HG02759 (cell line): ENCODE measurements at regions not wholly inside any gene's neighbourhood (a gene's known extent, or its start where the extent isn't known, plus 50 kb on each side); places are given as distances from the start of the nearest gene placed in this dataset.
A peak's percentile ranks its signal among the peaks of the same experiment; 100 is the strongest.

Experiments
- ATAC-seq: cut with Tn5 transposase; IDR thresholded peaks from one replicate; pipeline ENCODE4 v1.9.1; 2021; ENCODE audit warnings: mild to moderate bottlenecking, moderate library complexity; ENCODE audit not compliant: unreplicated experiment

DNA sequence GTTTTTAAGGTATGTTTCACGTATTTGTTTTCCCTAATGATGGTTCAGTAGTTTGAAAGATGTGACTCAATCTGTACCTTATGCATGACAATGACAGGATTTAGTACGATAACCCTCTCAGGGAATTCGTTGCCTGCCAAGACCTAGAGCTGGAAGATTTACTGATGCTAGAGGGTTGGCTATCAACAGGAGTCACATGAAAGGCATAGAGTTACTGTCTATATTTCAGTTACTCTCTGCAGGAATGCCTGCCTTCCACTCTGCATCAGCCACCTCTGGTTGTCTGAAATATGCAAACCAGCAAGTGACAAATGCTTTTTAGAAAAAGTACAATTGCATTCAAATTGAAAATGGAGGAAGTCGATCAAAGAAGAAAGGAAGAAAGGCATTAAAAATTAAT is 276.3 kb upstream of the RAG2 start:
- no peak for ATAC-seq

DNA sequence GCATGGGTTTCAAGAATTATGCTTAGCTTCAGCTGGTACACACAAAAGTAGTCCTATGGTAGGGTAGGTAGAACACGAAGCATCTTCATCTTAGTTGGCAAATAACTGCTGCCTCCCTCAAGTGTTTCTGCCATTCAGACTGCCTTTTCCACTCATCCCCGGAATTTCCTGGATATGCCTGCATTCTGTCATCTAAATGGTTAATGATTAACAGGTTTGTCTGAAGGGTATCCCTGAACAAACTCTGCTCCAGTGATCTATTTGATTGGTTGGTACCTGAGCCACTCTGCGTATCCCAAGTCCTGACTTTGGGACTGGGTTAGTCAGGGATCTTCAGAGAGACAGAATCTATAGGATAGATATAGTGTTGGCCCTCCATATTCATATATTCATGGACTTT is 272.3 kb upstream of the RAG2 start:
- no peak for ATAC-seq

DNA sequence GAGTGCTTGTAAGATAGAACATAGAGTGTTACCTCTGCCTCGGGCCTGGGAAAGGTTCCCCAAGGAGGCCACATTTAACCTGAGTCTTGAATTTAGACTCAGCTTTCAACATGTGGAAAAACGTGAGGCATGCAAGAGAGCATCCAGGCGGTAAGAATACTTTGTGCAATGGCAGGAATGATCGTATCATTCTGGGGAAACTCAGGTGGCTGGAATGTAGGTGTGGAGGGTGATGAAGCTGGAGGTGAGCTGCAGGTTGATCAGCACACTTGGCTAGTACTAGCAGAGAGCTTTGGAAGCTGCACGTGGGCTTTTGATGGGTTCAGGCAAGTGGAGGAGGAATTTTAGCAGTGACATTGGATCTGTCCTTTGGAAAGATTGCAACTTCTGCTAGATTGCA is 270.3 kb upstream of the RAG2 start:
- ATAC-seq, result no peak

DNA sequence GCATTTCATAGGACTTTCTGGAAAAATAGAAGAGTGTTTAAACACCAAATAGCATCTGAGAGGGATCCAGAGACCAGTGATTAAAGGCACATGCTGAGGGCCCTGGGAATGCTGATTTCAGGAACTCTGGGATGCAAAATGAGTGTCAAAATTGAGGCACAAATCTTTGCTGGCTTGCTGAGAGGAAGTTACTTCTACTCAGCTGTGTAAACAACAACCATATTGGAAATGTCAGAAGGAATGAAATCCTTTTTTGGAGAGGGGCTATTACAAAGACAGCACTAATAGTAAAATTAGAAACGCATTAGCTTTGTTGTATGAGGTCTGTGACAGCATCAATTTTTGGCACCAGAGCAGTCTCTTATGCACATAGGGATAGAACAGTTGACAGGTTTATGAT is 267.8 kb upstream of the RAG2 start:
- ATAC-seq, result no peak

DNA sequence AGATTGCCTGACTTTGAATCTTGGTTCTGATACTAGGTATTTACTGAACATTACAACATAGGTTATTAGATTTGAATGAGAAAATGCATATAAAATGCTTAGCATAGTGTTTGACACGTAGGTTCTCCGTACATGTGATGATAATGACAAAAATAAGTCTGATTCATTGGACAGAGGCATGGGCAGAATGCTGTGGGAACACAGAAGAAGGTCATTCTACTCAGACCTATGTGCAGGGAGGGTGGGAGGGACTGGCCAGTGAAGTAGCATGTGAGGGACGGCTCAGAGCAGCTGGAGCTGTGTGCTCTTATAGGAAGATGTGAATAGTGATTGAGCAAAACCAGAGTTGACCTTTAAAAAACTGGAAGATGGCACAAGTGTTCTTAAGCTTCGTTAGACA is 256.8 kb upstream of the RAG2 start:
- ATAC-seq, result no peak

DNA sequence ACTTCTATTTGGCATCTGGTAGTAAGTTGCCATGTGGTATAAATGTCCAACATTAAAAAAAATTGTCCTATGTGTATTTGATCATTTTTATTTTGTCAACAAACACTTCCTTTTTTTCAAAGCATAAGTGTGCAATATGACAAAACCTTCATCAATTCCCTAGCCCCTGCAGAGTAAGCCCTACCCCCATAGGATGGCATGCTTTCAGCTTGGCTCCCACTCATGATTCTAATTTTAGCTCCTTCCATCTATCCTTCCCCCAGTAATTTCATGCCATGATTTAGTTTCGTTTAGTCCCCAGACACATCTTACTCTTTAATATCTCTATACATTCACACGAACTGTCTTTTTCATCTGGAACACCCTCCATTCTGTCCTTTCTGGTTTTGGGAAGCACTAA is 250.6 kb upstream of the RAG2 start:
- ATAC-seq, result no peak

DNA sequence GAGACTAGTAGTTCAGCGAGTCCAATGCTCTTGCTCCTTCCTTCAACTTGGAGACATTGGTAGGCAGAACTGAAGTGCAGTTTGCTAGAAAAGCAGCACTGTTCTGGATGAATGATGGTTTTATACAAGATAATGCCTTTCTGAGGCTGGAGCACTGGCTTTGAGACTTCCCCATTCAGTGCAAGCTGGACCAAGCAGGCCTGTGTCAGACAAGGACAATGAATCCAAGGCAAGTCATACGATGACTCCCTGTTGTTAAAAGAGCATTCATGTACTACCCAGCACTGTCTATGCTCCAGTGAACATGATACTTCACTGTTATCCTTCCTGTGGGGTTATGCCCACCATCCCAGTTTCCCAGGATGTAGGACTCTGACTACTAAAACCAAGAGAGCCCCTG is 242.3 kb upstream of the RAG2 start:
- ATAC-seq, result no peak

DNA sequence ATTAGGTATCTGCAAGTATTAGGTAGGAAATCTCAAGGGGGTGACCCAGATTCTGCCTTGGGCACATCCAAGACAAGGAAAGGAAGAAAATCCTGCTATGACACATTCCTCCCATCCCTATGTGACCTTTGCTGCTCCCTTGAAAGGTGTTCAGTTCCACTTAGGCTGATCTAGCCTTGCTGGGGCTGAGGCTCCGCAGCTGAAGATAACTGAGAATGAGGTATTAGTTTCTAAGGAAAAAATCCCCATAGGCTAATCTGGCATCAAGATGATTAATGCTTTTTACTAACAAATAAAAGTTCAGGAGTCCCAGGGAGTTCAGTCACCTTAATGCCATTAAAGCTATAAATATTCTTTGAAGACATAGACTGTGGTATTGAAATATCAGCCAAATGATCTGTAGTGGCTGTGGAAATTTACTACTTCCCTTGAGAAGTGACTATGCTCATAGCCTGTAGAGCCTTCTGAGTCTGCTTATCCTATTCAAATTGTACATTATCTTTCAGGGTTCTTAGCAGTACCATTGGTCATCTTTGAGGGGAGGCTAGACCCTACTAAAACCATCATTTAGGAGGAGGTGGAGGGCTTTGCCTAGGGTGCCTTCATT is 239.9 kb upstream of the RAG2 start:
- no peak for ATAC-seq

DNA sequence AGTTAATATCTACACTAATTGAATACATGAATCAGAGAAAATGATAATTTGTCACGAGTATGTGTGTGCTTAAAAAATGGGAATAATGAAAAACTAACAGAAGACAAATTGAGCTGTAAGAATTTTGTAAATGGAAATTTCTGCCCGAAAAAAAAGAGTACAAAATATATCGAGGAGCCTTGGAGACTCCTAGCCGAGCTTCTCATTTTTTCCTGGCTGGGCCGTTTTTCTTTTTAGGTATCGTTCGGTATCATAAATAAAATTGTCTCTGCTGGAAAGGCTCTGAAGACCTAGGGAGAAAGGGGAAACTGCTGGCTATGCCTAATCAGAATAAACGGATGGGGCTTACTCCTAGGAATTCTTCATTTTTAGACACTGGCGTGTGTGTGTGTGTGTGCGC is 227.2 kb upstream of the RAG2 start:
- no peak for ATAC-seq

DNA sequence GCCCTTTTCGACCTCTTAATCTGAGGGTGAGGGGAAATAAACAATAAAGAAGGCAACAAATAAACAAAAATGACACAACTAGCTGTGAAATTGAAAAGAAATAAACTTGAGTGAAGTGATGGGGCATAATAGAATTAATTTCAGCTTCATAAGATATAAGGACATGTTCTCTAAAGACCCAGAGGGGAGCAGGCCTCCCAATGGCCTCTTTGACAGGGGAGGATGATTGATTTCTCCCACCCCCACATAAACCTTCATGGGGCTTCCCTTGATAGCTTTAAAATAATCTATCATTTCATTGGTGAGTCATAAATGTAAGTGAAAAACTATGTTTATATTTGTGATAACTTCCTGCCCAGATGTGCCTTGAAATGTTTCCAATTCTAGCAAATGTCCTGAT is 226.3 kb upstream of the RAG2 start:
- ATAC-seq, result no peak

DNA sequence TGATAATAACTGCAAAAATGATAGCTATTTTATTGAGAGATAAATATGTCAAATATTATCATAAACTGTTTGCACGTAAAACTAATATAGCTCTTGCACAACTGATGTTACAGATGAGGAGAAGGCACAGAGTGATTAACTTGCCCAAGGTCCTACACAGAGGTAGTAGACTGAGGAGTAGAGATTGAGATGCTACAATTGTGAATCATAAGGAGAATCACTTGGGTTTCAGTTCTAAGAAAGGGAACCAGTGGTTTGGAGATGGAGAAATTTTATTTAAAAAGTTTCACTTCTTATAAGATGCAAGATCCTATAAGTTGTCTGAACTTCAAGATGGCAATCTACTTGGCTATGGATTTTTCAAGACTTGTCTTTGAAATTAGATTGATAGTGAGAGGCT is 224.8 kb upstream of the RAG2 start:
- ATAC-seq, result no peak

DNA sequence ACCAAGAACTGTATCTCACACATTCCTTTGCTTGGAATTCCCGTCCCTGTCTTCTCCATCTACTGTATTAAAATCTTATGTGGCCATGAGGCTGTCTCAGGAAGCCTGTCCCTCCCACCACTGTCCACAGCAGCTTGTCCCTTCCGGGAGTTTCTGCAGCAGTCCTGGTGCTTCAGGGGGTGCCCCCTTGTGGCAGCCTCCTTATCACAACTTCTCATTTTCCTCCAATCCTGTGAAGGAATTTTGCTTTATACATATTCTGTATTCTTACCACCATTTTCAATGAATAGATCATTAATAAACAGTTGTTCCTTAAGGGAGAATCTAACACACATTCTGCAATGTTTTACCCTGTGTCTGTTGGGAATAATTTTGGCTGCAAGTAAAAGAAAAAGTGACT is 220.4 kb upstream of the RAG2 start:
- ATAC-seq, result no peak

DNA sequence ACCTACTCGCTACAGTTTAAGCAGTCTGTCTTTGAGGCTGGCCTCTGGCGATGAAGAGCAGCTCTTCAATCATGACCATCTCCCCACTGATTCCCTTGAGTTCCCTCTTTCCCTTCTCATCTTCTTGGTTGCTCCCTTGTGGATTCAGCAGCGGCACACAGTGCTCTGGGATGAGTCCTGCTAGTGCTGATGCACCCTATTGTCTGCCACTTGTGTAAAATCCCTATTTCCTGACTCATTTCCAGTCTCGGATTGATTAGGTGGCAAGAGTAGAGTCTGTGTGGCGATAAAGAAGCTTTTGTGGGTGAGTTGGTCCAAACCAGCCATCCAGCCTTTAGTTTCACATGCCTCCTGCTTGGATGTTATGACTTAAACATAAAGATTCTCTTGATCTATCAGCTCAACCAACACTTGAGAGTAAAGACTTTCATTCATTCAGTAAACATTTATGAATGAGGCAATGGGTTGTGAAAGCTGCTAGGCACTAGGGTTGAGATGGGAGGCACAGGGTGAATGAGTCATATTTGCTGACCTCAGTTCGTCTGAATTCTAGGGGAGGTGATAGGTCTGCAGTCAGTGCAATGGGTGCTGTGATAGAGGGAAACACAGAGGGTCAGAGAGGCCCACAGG is 219.4 kb upstream of the RAG2 start:
- peak; percentile 45 for ATAC-seq

DNA sequence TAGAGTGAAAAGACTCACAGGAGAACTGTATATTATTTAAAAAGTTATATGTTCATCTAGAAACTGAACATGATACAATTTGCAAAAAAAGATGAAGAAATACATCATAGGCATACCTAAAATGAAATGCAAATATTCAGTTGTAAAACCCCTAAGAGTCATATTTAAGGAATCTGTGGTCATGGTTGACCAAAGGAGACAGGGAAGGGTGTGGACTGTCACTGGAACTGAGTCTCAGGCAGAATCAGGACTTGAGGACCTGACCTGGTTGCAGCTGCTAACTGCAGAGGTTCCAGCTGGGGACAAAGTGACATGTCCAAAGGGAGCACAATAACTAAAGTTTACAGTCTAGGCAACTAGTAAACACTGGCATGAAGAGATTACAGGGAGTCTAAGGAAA is 211.3 kb upstream of the RAG2 start:
- no peak for ATAC-seq

DNA sequence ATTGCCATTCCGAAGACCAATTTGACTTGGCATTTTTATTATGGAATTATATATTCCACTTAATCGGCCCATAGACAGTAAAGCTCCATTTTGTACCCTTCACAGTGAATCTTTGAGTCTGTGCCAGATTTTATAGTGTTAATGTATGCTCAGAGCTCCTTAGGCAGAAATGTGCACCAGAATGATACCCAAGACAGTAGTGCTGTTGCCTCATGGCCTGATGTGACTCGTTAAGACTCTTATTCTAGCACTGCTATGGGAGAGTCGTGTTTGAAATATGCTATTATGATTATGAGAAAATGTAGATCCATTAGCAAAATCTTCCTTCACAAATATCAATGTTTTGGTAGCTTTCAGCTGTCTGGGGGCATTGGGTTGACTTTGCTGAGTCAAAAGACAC is 209.8 kb upstream of the RAG2 start:
- ATAC-seq, result no peak

DNA sequence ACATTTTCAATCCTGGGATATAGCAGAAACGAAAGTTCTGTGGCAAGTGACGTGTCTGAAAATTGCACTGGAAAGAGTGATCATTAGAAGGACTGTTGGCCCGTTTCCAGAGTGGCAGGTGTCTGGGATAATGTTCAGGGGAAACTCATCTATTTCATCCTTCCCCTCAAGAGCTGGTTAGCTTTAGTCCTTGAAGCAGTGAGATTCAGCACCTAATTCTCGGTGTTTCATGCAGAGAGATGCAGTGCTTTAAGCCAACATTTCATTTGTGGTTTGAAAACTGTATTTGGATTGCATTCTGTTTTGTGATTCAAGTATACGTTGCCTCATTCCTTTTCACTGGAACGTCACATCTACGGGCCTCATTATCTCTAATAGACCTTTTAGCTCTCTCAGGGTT is 205.0 kb upstream of the RAG2 start:
- no peak for ATAC-seq

DNA sequence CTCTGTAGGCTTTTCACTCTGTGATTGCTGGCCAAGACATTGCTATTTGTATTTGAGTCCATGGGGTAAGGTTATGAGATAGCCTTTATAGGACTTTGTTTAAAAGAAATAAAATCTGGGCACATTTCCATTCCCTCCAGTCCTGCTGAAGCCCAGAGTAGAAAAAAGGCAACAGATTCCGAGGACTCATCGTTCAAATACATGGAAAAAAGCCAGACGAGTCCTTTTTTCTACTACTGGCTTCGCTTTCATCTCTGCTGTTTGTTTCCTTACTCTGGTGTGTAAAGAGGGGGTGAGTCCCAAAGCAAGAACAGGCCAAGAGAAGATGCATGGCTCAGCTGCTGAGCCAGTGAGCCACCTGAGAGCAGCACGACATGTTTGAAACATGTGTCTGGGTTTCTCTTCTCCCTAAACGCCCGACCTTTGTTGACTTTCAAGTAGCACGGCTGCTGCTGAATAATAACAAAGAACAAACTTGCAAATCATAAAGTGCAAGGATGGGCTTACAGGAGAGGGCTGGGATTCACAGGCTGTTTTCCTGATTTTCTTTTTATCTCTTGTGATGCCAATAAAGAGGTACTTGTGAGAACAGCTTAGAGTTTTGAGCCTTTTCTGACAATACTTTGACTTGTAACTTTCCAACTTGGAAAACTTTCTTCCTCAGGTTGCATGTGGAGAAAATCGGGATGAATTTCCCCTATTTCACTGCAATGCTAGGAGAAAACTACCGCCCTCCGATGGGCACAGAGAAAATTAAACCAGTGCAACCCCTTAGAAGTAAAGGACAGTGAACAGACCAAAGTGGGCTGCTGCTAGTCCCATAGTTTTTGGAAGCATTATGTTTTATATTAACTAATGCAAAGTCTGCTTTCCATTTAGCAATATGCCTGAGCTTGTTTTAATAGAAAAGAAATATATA is 195.2 kb upstream of the RAG2 start:
- no peak for ATAC-seq

DNA sequence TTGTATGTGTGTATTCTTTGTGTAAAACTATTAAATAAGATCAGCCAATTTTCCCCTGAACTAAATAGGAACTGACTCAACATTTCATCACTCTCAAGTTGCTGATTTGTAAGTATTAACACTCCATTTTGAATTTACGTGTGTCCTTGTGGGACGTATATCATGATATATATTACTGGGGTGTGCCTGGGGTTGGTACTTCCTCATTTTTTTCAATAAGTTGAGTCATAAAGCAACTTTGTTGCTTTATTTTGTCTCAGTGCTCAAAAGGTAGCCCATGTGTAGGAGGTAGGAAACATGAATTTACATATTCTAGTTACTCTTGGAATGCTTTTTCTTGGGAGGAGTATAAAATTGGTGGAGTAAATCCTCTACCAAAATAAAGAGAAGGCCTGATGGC is 193.9 kb upstream of the RAG2 start:
- ATAC-seq, result no peak

DNA sequence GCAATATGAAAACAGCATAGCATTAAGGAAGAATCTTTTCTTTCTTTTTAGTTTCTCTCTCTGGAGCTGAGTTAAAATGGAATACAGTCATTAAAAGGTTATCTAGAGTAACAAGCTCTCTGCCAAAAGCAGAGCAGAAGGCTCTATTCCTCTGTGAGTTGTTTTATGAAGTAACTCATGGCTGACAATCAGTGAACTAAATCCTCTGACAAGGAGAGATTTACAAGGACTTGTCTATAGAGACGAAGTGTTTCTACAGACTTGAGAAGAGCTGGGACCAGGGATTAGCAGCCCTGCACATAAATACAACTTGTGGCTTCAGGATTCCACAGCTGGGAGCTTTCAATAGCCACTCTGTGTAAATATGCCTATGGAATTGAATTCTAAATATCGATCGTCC is 192.5 kb upstream of the RAG2 start:
- ATAC-seq, result no peak

DNA sequence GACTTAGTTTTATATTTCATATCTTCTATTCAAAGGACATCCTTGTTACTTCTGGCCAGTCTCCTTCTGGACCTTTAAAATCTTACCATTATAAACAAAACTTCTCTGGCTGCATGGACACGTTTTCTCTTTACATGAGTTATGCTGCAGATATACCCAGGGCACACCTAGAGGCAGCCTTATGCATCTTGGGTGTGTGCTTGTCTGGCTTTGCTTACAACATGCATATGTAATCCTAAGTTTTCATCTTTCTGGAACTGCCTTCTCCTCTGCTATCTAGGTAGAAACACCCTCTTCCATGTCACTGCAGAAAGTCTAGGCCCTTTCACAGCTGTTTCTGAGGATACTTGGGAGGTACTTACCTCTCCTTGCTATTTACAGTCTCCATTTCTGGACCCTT is 185.8 kb upstream of the RAG2 start:
- ATAC-seq, result no peak

DNA sequence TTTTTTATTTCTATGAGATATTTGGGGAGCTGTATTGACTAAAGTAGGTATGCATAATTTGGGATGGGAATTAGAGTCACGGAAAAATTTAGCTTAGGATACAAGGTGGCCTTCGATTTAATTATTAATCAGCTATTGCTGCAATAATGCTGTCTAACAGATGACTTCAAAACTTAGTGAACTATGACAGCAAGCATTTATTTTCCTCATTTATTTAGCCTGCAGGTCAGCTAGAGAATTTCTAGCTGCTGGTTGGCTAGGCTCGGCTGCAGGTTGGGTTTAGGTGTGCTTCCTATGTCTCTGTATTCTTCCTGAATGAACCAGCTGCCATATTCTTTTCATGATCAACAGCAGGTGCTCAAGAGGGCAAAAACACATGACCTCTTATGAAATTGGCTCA is 181.8 kb upstream of the RAG2 start:
- no peak for ATAC-seq

DNA sequence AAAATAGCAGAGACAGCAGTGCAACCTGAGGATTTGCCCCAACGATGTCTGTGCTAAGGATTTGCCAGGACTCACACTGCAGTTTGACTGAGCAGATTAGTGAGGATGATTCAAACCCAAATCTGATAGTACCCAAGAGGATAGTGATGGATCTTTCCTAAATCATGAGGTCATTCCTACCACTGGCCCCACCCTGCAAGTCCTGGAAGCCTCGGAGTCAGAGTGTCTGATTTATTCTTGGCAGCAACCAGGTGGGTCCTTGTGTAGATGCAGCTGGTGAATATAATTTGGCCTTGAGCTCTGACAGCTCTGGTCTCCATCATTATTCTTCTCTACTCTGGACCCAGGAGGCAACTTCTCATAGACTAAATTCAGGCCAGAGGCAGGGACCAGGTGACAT is 179.3 kb upstream of the RAG2 start:
- no peak for ATAC-seq
